Activated T-helper 17 cell treated with anti-CD3 and anti-CD28 coated beads, Interleukin-2, amount 50 U/mL, for 72 hours (primary cell): ENCODE measurements at regions not wholly inside any gene's neighbourhood (a gene's known extent, or its start where the extent isn't known, plus 50 kb on each side); places are given as distances from the start of the nearest gene placed in this dataset.

Experiments
- ATAC-seq: fragments of 150-1000 bp; cut with Tn5 transposase; replicated peaks from 2 replicates; pipeline ENCODE4 v1.10.0; 2021; ENCODE audit warnings: mild to moderate bottlenecking, moderate library complexity
- H3K27ac Mint-ChIP-seq: one replicate; pipeline ENCODE4 v1.8.0; 2022; ENCODE audit warnings: mixed read lengths
- H3K27me3 Mint-ChIP-seq: one replicate; pipeline ENCODE4 v1.8.0; 2022; ENCODE audit warnings: mixed read lengths
- H3K36me3 Mint-ChIP-seq: one replicate; pipeline ENCODE4 v1.8.0; 2022; ENCODE audit warnings: low read depth, mild to moderate bottlenecking, mixed read lengths
- H3K4me1 Mint-ChIP-seq: one replicate; pipeline ENCODE4 v1.8.0; 2022; ENCODE audit warnings: mixed read lengths
- H3K4me3 Mint-ChIP-seq: one replicate; pipeline ENCODE4 v1.8.0; 2022; ENCODE audit warnings: mild to moderate bottlenecking, mixed read lengths
- H3K9me3 Mint-ChIP-seq: one replicate; pipeline ENCODE4 v1.8.0; 2022; ENCODE audit warnings: mixed read lengths

DNA sequence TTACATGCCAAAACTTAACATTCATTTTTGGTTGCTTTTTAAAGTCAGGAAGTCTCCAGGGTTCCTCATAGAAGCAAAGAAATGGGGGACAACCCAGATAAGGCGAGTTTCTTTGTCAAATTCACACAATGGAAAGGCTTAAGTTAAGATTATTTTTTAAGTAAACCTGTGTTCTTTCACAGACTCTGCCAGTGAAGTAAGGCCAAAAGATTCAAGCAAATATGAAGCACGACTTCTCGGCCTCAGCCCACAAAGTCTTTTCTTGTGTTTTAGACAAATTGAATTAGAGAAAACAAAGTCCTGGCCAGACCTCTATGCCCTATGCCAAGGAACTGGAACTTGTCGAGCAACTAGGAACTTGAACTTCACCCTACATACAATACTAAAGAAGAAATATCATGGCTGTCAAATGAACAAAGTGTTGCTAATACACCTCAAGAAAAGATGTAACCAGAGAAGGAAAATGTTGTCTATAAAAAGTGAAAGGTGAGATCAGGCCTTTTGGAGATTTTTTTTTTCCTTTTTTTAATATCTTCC, 540.0 kb upstream of the JARID2 start:
- H3K4me1 Mint-ChIP-seq: peaks cover 31% of the 10 kb centered on the region
- H3K36me3 Mint-ChIP-seq: peaks cover under 1% of the 10 kb centered on the region
- peak overlapping the region; percentile 96 for H3K27ac Mint-ChIP-seq
- no peaks in the 10 kb centered on the region for H3K9me3 Mint-ChIP-seq
- peak overlapping the region; percentile 70 for H3K4me3 Mint-ChIP-seq
- peak; percentile 5 for ATAC-seq
- no peaks in the 10 kb centered on the region for H3K27me3 Mint-ChIP-seq

DNA sequence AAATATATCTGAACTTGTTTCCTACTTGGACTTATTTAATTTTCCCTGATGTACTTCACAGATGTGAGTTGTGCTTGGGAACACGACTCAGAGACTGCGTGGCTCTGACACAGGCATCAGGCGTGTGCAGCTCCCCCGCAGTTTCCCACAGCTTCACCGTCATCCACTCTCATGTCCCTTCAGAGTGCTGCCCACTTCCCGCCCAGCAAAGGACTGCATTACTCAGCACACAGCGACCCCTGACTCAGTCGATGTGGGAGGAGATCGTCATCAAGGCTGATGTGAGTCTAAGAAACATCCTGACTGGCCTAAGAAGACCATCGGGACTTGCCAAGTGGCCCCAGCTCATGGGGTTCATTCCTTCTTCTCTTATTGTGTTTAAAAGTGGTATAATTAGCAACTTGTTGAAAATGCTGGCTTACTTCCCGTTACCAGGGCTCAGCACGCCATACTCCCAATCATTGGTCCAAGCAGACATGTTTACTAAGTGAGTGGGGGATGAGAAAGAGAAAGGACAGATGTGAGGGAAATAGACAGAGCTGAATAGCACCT, 539.4 kb upstream of the JARID2 start:
- Mint-ChIP-seq H3K27me3 (no peaks in the 10 kb centered on the region), H3K36me3 (peaks cover 6% of the 10 kb centered on the region), H3K4me3 (peak overlapping the region; percentile 70), H3K9me3 (peaks cover 3% of the 10 kb centered on the region), H3K4me1 (peaks cover 37% of the 10 kb centered on the region), H3K27ac (peak overlapping the region; percentile 96)
- ATAC-seq: peak; percentile 87

DNA sequence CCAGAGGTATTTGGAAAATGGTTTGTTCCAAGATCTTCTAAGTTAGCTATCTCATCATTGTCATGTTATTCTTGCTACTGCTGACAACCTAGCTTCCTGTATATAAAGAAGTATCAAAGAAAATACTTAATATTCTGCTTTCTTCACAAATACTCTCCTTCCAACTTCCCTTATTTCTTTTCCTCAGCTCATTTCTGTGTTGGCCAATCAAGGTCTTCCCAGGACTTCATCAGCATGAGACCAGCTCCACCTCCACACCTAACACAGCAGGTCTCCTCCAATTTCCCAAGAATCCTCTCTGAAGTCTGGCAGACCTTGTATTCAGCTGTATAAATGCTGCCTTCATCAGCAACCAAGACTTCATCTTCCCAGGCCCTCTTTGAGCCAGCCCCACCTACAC, 538.6 kb upstream of the JARID2 start:
- Mint-ChIP-seq H3K4me3 (peak overlapping the region; percentile 70), H3K27ac (peak overlapping the region; percentile 96), H3K27me3 (no peaks in the 10 kb centered on the region), H3K9me3 (peaks cover 3% of the 10 kb centered on the region), H3K36me3 (peaks cover 9% of the 10 kb centered on the region), H3K4me1 (peaks cover 38% of the 10 kb centered on the region)
- ATAC-seq: no peak

DNA sequence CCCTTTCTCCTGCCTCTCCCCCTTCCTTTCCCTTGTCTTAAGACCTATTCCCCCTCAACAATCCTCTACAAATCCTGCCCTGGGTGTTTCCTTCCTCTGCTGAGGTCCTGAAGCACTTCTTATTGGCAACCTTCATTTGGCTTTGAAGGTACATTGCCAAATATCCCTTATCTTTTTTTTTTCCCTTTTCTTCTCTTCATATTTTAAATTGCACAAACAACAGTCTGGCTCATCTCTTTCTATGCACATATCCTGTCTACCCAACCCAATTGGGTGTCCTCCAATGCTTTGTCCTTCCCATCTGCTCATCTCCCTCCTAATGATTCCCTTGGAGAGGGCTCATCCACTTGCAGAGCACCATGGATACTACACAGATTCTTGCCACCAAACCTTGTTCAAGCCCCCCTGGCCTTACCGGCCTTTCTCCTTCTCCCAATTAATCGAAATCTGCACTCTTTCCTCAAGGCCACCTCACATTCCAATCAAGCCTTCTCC, 537.9 kb upstream of the JARID2 start:
- peak overlapping the region; percentile 70 for H3K4me3 Mint-ChIP-seq
- peaks cover 42% of the 10 kb centered on the region for H3K4me1 Mint-ChIP-seq
- H3K27me3 Mint-ChIP-seq: no peaks in the 10 kb centered on the region
- no peak for ATAC-seq
- peaks cover 10% of the 10 kb centered on the region for H3K36me3 Mint-ChIP-seq
- H3K27ac Mint-ChIP-seq: peak overlapping the region; percentile 96
- H3K9me3 Mint-ChIP-seq: peaks cover 3% of the 10 kb centered on the region

DNA sequence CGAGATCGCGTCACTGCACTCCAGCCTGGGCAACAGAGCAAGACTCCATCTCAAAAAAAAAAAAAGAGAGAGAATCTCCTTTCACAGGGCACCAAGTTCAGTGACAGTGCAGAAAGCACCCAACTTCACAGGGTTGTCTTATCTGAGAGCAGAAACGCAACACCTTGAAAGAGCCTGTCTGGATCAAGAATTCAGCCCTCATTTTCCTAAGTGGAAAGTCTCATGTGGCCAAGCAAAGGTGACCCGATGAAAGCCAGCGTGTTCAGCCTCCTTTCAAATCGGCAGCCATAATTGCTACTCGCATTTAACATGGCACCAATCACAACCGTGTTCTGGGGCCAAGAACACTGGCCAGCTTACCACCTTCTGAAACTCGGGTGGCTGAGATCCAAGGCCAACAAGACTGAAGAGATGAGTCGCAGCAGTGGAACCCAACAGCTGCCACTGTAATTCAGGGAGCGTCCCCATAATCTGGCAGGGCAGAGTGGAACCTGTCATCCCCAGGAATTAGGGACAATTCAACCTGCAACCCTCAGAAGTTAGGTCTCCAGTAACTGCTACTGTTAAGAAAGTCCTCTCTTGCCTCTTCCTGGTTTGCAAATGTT, 536.7 kb upstream of the JARID2 start:
- Mint-ChIP-seq H3K9me3 (peaks cover 3% of the 10 kb centered on the region), H3K4me1 (peaks cover 50% of the 10 kb centered on the region), H3K27me3 (no peaks in the 10 kb centered on the region), H3K4me3 (no peak overlapping the region), H3K27ac (peak overlapping the region; percentile 98), H3K36me3 (peaks cover 18% of the 10 kb centered on the region)
- no peak for ATAC-seq

DNA sequence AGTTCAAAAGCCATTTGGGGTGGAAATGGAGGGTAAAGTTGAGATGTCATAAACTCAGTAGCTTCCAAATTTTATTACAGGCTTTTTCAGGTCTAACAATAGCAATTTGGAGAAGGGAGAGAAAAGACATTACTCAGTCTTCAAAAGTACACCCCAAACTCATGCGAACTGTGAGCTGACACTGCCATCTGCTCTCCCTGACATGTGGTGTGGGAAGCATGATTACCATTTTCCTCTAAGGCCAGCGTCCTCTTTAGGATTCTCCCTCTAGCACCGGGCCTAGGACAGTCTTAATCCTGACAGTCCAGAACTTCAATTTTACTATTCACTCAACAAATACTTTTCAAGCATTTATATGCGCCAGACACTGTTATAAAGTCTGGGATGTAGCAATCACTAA, 536.0 kb upstream of the JARID2 start:
- H3K4me3 Mint-ChIP-seq: peak overlapping the region; percentile 79
- ATAC-seq: no peak
- H3K4me1 Mint-ChIP-seq: peaks cover 56% of the 10 kb centered on the region
- H3K27me3 Mint-ChIP-seq: no peaks in the 10 kb centered on the region
- peaks cover 21% of the 10 kb centered on the region for H3K36me3 Mint-ChIP-seq
- H3K9me3 Mint-ChIP-seq: peaks cover 3% of the 10 kb centered on the region
- peak overlapping the region; percentile 98 for H3K27ac Mint-ChIP-seq

DNA sequence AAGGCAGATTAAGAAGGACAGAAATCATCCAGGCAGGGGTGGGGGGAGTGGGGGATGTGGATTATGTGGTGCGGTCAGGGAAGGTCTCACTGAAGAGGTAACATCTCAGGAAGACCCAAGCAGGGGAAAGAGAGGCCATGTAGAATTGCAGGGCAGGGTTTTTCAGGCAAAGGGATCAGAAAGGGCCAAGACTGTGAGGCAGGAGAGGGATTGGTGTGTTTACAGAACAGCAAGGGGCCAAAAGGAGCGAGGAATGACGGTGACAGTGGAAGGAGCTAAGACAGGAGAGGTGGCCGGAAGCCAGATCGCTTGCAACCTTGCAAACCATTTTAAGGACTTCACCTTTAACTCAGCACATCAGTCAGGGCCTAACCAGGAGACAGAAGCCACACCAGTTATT, 535.4 kb upstream of the JARID2 start:
- Mint-ChIP-seq H3K4me1 (peaks cover 55% of the 10 kb centered on the region), H3K9me3 (peaks cover 3% of the 10 kb centered on the region), H3K27me3 (no peaks in the 10 kb centered on the region), H3K4me3 (peak overlapping the region; percentile 79), H3K27ac (peak overlapping the region; percentile 98), H3K36me3 (peaks cover 25% of the 10 kb centered on the region)
- ATAC-seq: no peak

DNA sequence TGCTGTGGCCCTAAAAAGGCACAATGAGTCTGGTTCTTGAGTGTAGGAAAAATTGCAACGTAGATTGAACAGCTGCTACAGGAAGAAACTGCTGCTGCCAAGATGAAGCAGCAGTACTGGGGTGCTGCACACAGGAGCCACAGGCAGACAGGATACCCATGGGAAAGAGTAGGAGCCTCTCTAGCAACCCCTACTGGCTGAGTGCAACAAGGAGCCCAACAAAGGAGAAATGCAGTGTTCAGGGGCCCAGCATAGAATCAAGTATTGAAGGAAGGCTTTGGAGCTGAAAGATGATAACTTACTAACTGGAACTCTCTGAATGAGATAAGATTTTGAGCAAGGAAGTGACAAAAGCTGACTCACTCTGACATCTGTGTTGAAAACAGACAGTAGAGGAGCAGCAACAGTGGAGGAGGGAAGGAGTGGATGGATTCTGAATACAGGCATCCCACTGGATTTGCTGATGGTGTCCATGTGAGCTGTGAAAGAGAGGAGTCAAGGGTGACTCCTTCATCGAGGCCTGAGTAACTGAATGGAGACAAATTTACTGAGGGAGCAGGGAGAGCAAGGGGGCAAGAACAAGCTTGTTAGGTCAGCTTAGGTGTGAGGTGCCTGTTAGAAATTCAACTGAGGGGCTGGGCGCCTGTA, 534.7 kb upstream of the JARID2 start:
- Mint-ChIP-seq H3K4me3 (peak overlapping the region; percentile 79), H3K9me3 (peaks cover 3% of the 10 kb centered on the region), H3K27ac (peak overlapping the region; percentile 98), H3K4me1 (peaks cover 53% of the 10 kb centered on the region), H3K36me3 (peaks cover 31% of the 10 kb centered on the region), H3K27me3 (no peaks in the 10 kb centered on the region)
- peak; percentile 70 for ATAC-seq

DNA sequence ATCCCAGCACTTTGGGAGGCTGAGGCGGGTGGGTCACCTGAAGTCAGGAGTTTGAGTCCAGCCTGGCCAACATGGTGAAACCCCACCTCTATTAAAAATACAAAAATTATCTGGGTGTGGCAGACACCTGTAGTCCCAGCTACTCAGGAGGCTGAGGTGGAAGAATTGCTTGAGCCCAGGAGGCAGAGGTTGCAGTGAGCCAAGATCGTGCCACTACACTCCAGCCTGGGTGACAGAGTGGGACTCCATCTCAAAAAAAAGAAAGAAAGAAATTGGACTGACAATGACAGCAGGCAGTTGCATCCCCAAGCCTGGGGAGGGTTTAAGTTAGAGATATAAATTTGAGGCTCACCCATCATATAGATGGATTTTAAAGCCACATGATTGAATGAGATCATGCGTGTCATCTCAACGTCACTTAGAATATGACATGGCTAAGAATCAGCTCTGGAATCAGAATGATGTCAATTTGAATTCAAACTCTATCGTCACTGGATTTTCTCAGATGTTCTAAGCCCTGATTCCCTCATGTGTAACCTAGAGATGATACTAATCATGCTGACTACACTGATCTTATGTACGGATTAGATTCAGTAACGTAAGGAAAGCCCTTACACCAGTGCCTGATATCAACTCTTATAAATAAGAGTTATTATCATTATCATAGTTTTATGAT, 534.0 kb upstream of the JARID2 start:
- no peaks in the 10 kb centered on the region for H3K27me3 Mint-ChIP-seq
- peak overlapping the region; percentile 79 for H3K4me3 Mint-ChIP-seq
- peaks cover 3% of the 10 kb centered on the region for H3K9me3 Mint-ChIP-seq
- peak; percentile 13 for ATAC-seq
- H3K4me1 Mint-ChIP-seq: peaks cover 49% of the 10 kb centered on the region
- peak overlapping the region; percentile 98 for H3K27ac Mint-ChIP-seq
- H3K36me3 Mint-ChIP-seq: peaks cover 31% of the 10 kb centered on the region

DNA sequence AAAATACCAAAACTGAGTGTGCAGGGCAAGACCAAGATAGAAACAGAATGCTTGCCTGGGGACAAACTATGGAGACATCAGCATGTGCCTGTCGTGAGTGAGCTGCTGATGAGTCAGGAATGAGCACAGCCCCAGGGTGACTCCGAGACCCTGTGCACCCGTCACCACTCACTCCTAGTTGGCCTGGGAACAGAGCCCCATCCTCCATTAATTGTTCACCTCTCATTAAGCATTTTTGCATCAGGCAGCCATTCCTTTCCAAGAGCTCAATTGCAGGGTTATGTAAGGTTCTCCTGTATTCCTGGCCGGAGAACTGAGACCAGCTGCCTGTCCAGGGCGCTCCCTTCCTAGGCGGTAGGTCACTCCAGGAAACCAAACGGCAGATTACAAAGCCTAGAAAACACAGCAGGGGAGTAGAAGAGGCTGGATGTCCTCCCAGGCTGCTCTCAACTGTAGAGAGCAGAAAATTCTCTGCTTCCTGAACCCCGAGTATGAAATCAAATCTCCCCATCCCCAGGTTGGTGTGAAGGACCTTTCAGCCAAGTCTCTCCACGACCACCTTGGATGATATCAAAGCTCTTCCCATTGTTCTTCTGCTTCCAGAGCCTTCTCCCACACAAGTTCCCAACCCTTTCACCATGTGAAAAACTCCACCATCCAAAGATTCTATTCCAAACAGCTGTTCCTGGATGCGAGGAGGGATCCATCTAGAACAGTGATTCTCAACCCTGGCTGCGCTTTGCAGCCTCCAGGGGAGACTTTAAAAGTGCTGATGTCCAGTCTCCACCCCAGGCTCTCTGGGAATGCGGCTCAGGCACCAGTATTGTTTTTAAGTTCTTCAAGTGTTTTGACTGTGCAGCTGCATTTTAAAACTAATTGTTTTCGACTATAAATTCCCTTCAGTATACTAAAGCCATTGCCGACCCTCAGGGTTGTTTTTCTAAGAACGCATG, 532.6 kb upstream of the JARID2 start:
- no peaks in the 10 kb centered on the region for H3K27me3 Mint-ChIP-seq
- peaks cover 8% of the 10 kb centered on the region for H3K9me3 Mint-ChIP-seq
- H3K36me3 Mint-ChIP-seq: peaks cover 35% of the 10 kb centered on the region
- peak; percentile 50 for ATAC-seq
- H3K4me3 Mint-ChIP-seq: peak overlapping the region; percentile 71
- peaks cover 47% of the 10 kb centered on the region for H3K4me1 Mint-ChIP-seq
- H3K27ac Mint-ChIP-seq: peak overlapping the region; percentile 84

DNA sequence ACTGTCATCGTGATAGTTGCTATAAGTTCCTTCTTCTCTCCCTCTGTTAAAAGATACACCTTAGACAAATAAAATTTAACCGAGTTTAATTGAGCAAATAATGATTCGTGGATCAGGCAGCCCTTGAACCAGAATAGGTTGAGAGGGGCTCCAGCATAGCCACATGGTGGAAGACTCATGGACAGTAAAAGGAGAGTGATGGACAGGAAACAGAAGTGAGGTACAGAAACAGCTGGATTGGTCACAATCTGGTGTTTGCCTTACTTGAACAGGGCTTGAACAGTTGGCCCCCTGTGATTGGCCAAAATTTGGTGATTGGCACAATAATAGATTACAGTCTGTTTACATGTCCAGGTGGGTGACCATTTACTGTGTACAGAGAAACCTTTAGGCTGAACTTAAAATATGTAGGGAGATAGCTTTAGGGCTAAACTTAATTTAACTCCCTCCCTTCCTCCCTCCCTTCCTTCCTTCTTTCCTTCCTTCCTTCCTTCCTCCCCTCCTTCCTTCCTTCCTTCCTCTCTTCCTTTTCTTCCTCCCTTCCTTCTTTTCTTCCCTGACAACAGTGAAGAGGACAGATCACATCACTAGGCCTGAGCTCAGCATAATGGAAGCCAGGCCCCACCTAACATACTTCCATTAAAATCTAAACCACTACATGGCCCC, 531.8 kb upstream of the JARID2 start:
- no peaks in the 10 kb centered on the region for H3K27me3 Mint-ChIP-seq
- peaks cover 47% of the 10 kb centered on the region for H3K4me1 Mint-ChIP-seq
- H3K27ac Mint-ChIP-seq: peak overlapping the region; percentile 86
- H3K36me3 Mint-ChIP-seq: peaks cover 35% of the 10 kb centered on the region
- H3K4me3 Mint-ChIP-seq: peak overlapping the region; percentile 71
- H3K9me3 Mint-ChIP-seq: peaks cover 8% of the 10 kb centered on the region
- ATAC-seq: no peak

DNA sequence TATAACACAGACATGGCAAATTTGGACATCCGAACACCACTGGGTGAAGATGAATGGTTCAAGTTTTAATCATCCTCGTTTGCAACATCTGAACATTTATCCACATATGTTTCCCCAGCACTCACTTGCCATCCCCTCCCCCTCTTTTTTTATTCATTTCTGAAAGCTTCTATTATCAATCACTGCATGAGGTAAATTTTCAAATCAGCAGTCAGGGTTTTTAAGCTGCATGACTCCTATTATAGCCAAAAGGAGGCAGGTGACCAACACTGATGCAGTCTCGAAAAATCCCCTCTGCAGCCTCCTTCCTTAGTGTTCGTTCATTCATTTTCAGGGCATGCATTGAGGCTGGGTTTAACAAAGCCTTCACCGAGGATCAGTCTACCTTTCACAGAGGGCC, 530.8 kb upstream of the JARID2 start:
- Mint-ChIP-seq H3K27ac (peak overlapping the region; percentile 86), H3K4me1 (peaks cover 53% of the 10 kb centered on the region), H3K4me3 (peak overlapping the region; percentile 71), H3K36me3 (peaks cover 35% of the 10 kb centered on the region), H3K9me3 (peaks cover 8% of the 10 kb centered on the region), H3K27me3 (no peaks in the 10 kb centered on the region)
- ATAC-seq: no peak

DNA sequence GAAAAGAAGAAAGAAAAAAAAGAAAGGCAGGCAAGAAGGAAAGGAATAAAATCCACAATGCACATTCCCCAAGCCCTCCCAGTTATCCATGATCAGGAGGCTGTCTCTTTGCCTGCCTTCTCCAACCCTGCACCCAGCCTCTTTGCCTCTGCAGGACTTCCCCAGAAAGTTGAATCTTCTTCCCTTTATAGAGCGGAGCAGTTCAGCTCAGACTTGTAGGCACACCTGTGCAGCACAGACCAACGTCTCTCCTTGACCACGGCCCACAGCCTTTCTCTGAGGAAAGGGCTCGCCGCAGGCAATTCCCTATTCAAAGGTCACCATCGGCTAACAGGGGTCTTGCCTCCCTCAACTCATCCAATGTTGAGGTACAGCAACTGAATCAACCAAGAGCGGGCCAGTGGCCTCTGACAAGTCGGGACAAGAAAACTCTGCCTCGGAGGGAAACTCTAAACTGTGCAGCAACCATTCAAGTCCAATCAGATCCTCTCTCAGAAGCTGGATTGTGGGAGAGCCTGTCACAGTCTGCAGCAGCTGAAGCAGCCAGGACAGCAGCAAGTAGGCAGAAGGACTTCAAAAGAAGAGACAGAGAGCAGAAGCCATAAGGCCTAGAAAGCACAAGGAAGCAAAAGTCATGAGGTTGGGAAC, 529.2 kb upstream of the JARID2 start:
- Mint-ChIP-seq H3K36me3 (peaks cover 27% of the 10 kb centered on the region), H3K27me3 (no peaks in the 10 kb centered on the region), H3K27ac (peak overlapping the region; percentile 86), H3K4me1 (peaks cover 48% of the 10 kb centered on the region), H3K4me3 (peak overlapping the region; percentile 71), H3K9me3 (peaks cover 5% of the 10 kb centered on the region)
- no peak for ATAC-seq
